ENCODE measurements at regions not wholly inside any gene's neighbourhood (a gene's known extent, or its start where the extent isn't known, plus 50 kb on each side); places are given as distances from the start of the nearest gene placed in this dataset.
A peak's percentile ranks its signal among the peaks of the same experiment; 100 is the strongest.

DNA sequence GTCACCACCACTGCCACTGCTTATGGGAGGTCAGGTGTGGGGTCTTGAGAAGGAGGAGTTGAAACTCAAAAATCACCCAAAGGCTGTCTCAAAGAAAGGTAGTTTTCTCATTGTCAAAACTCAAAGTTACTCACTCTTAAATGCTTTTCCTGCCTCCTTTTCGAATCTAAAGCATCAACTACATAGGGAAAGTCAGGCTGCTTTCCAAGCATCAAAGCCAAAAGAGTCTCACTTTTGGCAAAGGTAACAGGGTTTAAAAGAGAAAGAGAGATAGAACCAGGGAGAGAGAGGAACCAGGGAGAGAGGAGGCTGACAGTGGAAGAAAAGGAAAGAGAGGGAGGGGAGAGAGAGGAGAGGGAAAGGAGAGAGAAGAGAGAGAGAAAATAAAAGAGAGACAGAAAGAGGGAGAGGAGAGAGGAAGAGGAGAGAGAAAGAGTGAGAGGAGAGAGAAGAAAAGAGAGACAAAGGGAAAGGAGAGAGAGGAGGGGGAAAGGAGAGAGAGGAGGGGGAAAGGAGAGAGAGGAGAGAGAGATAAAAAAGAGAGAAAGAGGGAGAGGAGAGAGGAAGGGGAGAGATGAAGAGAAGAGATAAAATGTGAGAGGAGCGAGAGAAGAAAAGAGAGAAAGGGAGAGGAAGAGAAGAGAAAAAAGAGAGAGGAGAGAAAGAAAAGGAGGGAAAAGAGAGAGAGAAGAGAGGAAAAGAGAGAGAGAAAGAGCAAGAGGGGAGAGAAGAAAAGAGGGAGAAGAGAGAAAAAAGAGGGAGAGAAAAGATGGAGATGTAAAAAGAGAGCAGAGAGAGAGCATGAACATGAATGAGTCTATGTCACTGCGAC lies 262.0 kb upstream of the TSHZ3 start:
- Histone ChIP-seq H3K27ac (ENCODE audit: low read length) (no peak overlapping the region), H3K4me1 (ENCODE audit: control insufficient read depth, insufficient read depth, low read length) (peaks cover 4% of the 10 kb centered on the region), H3K4me3 (ENCODE audit: low read length) (no peak overlapping the region), H3K9me3 (replicated peaks; ENCODE audit: control insufficient read depth, low read depth, low read length) (no peaks in the 10 kb centered on the region), H3K36me3 (ENCODE audit: control insufficient read depth, insufficient read depth, low read length) (no peaks in the 10 kb centered on the region), H3K27me3 (ENCODE audit: control insufficient read depth, insufficient read depth, low read length) (no peaks in the 10 kb centered on the region)
- 91% methylated on average over 2 of the region's 3 CpGs for WGBS (ENCODE audit: insufficient coverage)
- DNase-seq: peak; percentile 62

DNA sequence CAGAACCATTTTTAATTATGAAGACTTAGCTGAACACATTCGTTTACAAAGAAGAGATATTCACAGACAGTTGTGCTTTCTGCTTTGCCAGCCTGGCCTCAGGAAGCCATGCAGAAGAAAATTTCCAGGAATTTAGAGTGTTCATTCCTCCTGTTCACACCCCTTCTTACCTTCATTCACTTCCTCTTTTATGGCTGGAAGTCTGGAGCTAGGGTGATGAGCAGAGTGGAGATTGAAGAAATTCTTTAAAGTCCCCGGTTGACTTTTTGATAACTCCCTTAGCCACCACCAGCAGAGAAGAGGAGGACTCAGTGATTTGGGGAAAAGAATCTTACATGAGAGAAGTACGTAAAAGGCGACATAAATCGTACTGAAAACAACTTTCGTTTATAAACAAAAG lies 263.6 kb upstream of the TSHZ3 start:
- Histone ChIP-seq H3K27ac (ENCODE audit: low read length) (no peak overlapping the region), H3K9me3 (replicated peaks; ENCODE audit: control insufficient read depth, low read depth, low read length) (no peaks in the 10 kb centered on the region), H3K4me1 (ENCODE audit: control insufficient read depth, insufficient read depth, low read length) (peaks cover 4% of the 10 kb centered on the region), H3K27me3 (ENCODE audit: control insufficient read depth, insufficient read depth, low read length) (no peaks in the 10 kb centered on the region), H3K4me3 (ENCODE audit: low read length) (no peak overlapping the region), H3K36me3 (ENCODE audit: control insufficient read depth, insufficient read depth, low read length) (no peaks in the 10 kb centered on the region)
- no peak for DNase-seq
- WGBS (ENCODE audit: insufficient coverage): 75% methylated on average over 1 of the region's 6 CpGs

- Histone ChIP-seq H3K36me3 (ENCODE audit: control insufficient read depth, insufficient read depth, low read length) (no peaks in the 10 kb centered on the region), H3K9me3 (replicated peaks; ENCODE audit: control insufficient read depth, low read depth, low read length) (no peaks in the 10 kb centered on the region), H3K27ac (ENCODE audit: low read length) (no peak overlapping the region), H3K4me3 (ENCODE audit: low read length) (no peak overlapping the region), H3K4me1 (ENCODE audit: control insufficient read depth, insufficient read depth, low read length) (peaks cover 4% of the 10 kb centered on the region), H3K27me3 (ENCODE audit: control insufficient read depth, insufficient read depth, low read length) (no peaks in the 10 kb centered on the region)
- 64% methylated on average over 4 of the region's 4 CpGs for WGBS (ENCODE audit: insufficient coverage)
- DNase-seq: no peak
Measured at GRCh38 chr19:31613683-31614219, 264.5 kb upstream of the TSHZ3 start.

DNA sequence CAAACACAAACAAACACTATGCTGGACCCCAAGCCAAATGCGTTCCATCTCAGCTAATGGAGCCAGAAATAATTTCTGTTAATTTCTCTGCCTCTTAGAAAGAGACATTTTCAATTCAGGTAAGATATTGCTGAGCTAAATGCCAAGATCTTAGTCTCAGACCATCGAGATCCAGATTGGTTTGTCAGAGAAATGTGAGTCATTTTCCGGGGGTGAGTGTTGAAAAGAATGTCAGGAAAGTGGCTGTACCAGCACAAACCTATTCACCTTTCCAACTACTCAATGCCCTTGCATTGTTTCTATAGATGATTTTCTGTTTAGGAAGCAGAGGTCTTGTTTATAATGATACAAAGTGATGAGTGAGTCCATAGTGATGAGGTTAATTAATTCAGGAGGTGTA lies 266.8 kb upstream of the TSHZ3 start:
- Histone ChIP-seq H3K36me3 (ENCODE audit: control insufficient read depth, insufficient read depth, low read length) (no peaks in the 10 kb centered on the region), H3K27ac (ENCODE audit: low read length) (no peak overlapping the region), H3K4me3 (ENCODE audit: low read length) (no peak overlapping the region), H3K4me1 (ENCODE audit: control insufficient read depth, insufficient read depth, low read length) (peaks cover 4% of the 10 kb centered on the region), H3K9me3 (replicated peaks; ENCODE audit: control insufficient read depth, low read depth, low read length) (no peaks in the 10 kb centered on the region), H3K27me3 (ENCODE audit: control insufficient read depth, insufficient read depth, low read length) (no peaks in the 10 kb centered on the region)
- WGBS (ENCODE audit: insufficient coverage): no CpG with 5 or more reads among the region's 3 CpGs
- DNase-seq: no peak

- Histone ChIP-seq H3K4me3 (ENCODE audit: low read length) (no peak overlapping the region), H3K27me3 (ENCODE audit: control insufficient read depth, insufficient read depth, low read length) (no peaks in the 10 kb centered on the region), H3K27ac (ENCODE audit: low read length) (no peak overlapping the region), H3K9me3 (replicated peaks; ENCODE audit: control insufficient read depth, low read depth, low read length) (no peaks in the 10 kb centered on the region), H3K36me3 (ENCODE audit: control insufficient read depth, insufficient read depth, low read length) (no peaks in the 10 kb centered on the region), H3K4me1 (ENCODE audit: control insufficient read depth, insufficient read depth, low read length) (peaks cover 4% of the 10 kb centered on the region)
- 71% methylated on average over 1 of the region's 4 CpGs for WGBS (ENCODE audit: insufficient coverage)
- no peak for DNase-seq
Measured at GRCh38 chr19:31617010-31617585, 267.9 kb upstream of the TSHZ3 start.

DNA sequence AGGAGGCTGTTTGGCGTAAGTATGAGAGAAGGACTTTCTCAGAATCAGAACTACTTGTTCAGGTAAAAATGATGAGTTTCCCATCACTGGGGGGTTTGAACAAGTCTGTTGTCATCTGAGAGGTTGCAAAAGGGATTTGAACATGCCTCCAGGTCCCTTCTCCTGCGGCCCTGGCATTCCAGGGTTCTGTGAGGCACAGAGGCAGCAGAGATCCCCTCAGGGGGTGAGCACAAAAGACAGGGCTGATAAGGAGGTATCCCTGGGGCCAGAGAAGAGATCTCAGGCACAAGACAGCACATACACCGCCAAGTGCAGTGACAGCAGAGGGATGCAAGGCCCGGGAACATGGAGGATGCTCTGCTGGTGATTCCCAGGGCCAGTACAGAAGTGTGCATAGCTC lies 275.8 kb upstream of the TSHZ3 start:
- Histone ChIP-seq H3K9me3 (replicated peaks; ENCODE audit: control insufficient read depth, low read depth, low read length) (no peaks in the 10 kb centered on the region), H3K27me3 (ENCODE audit: control insufficient read depth, insufficient read depth, low read length) (no peaks in the 10 kb centered on the region), H3K4me3 (ENCODE audit: low read length) (no peak overlapping the region), H3K36me3 (ENCODE audit: control insufficient read depth, insufficient read depth, low read length) (no peaks in the 10 kb centered on the region), H3K4me1 (ENCODE audit: control insufficient read depth, insufficient read depth, low read length) (peaks cover 6% of the 10 kb centered on the region), H3K27ac (ENCODE audit: low read length) (no peak overlapping the region)
- no peak for DNase-seq
- 90% methylated on average over 3 of the region's 4 CpGs for WGBS (ENCODE audit: insufficient coverage)

GRCh38 chr19:31625575-31625974 lies 276.3 kb upstream of the TSHZ3 start:
- WGBS (ENCODE audit: insufficient coverage): 38% methylated on average over 1 of the region's 1 CpG
- Histone ChIP-seq H3K4me3 (ENCODE audit: low read length) (no peak overlapping the region), H3K9me3 (replicated peaks; ENCODE audit: control insufficient read depth, low read depth, low read length) (no peaks in the 10 kb centered on the region), H3K27ac (ENCODE audit: low read length) (no peak overlapping the region), H3K4me1 (ENCODE audit: control insufficient read depth, insufficient read depth, low read length) (peaks cover 6% of the 10 kb centered on the region), H3K27me3 (ENCODE audit: control insufficient read depth, insufficient read depth, low read length) (no peaks in the 10 kb centered on the region), H3K36me3 (ENCODE audit: control insufficient read depth, insufficient read depth, low read length) (no peaks in the 10 kb centered on the region)
- no peak for DNase-seq

DNA sequence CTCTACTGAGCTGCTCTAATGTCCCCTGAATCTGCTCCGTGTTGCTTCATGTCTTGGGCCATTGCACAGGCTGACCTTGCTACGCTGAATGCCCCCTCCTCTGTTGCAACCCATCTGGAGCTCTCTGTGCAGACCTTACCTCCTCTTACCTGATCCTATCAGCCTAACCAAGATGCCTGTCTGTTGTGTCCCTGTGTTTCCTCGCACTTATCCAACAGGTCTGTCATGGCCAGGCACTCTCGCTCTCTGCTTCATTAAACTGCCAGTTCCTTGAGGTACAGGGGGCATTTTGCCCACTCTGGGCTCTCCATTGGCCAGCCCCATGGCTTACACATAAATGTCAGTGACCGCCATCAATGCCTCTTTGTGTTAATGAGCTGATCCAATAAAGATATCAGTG lies 277.7 kb upstream of the TSHZ3 start:
- WGBS (ENCODE audit: insufficient coverage): 86% methylated on average over 4 of the region's 5 CpGs
- H3K36me3 ChIP-seq (ENCODE audit: control insufficient read depth, insufficient read depth, low read length): no peaks in the 10 kb centered on the region
- no peak overlapping the region for H3K4me3 ChIP-seq (ENCODE audit: low read length)

GRCh38 chr19:31627620-31628365 lies 278.6 kb upstream of the TSHZ3 start:
- WGBS (ENCODE audit: insufficient coverage): 46% methylated on average over 20 of the region's 23 CpGs
- Histone ChIP-seq H3K4me3 (ENCODE audit: low read length) (no peak overlapping the region), H3K9me3 (replicated peaks; ENCODE audit: control insufficient read depth, low read depth, low read length) (no peaks in the 10 kb centered on the region), H3K27me3 (ENCODE audit: control insufficient read depth, insufficient read depth, low read length) (no peaks in the 10 kb centered on the region), H3K27ac (ENCODE audit: low read length) (no peak overlapping the region), H3K4me1 (ENCODE audit: control insufficient read depth, insufficient read depth, low read length) (peaks cover 6% of the 10 kb centered on the region), H3K36me3 (ENCODE audit: control insufficient read depth, insufficient read depth, low read length) (no peaks in the 10 kb centered on the region)
- DNase-seq: peak; percentile 33

More for the DNA sequence above, 277.7 kb upstream of the TSHZ3 start:
- H3K4me1 ChIP-seq (ENCODE audit: control insufficient read depth, insufficient read depth, low read length): peaks cover 6% of the 10 kb centered on the region
- H3K9me3 ChIP-seq (replicated peaks; ENCODE audit: control insufficient read depth, low read depth, low read length): no peaks in the 10 kb centered on the region
- no peak overlapping the region for H3K27ac ChIP-seq (ENCODE audit: low read length)
- no peaks in the 10 kb centered on the region for H3K27me3 ChIP-seq (ENCODE audit: control insufficient read depth, insufficient read depth, low read length)
- DNase-seq: no peak

Measured in muscle of leg (tissue), 3 donors.